K562 (cell line): ENCODE measurements at regions not wholly inside any gene's neighbourhood (a gene's known extent, or its start where the extent isn't known, plus 50 kb on each side); places are given as distances from the start of the nearest gene placed in this dataset.

Source experiments
- ARID1B ChIP-seq: fragments of 450-650 bp; IDR thresholded peaks from 2 replicates; pipeline ENCODE4 v1.6.1; 2016; ENCODE audit warnings: antibody characterized with exemption, mild to moderate bottlenecking, inconsistent platforms
- BRF1 ChIP-seq: IDR thresholded peaks from 3 replicates; pipeline ENCODE4 v1.6.1; 2011; ENCODE audit warnings: borderline replicate concordance, mild to moderate bottlenecking; ENCODE audit not compliant: insufficient read length; ENCODE audit errors: extremely low read depth
- DACH1 ChIP-seq: fragments of 450-650 bp; IDR thresholded peaks from 2 replicates; pipeline ENCODE4 v1.6.1; 2018; ENCODE audit not compliant: partially characterized antibody
- ETV6 ChIP-seq, 3 experiments: fragments of 150-350 bp in 1 of 3; sonication (generic) in 1 of 3; formaldehyde crosslinking in 1 of 3; IDR thresholded peaks; 2 replicates each; pipeline versions ENCODE4 v1.6.1 to v1.8.0; 2014 to 2022; ENCODE audit warnings: borderline replicate concordance in 2 of 3, low read depth in 2 of 3, antibody characterized with exemption in 1 of 3, low read length in 1 of 3, mild to moderate bottlenecking in 1 of 3, missing genetic modification reagents in 1 of 3
- FOXO4 ChIP-seq: fragments of 450-650 bp; formaldehyde crosslinking; IDR thresholded peaks from 2 replicates; pipeline ENCODE4 v1.4.0; 2020; ENCODE audit warnings: mild to moderate bottlenecking, moderate library complexity
- KAT8 ChIP-seq: fragments of 450-650 bp; IDR thresholded peaks from 2 replicates; pipeline ENCODE4 v1.6.1; 2016; ENCODE audit warnings: low read depth, mild to moderate bottlenecking
- SMAD2 ChIP-seq: fragments of 150-350 bp; IDR thresholded peaks from 2 replicates; pipeline ENCODE4 v1.6.1; 2014; ENCODE audit warnings: low read depth, mild to moderate bottlenecking, low read length
- TEAD2 ChIP-seq: fragments of 450-650 bp; IDR thresholded peaks from 2 replicates; pipeline ENCODE4 v1.6.1; 2016; ENCODE audit warnings: missing genetic modification characterization, control low read depth, missing compliant biosample characterization
- ZNF134 ChIP-seq: fragments of 250-450 bp; sonication (Bioruptor Pico); conservative IDR thresholded peaks from 2 replicates; pipeline ENCODE4 v1.4.0; 2020
- TF ChIP-seq, protein P1 (sequence below): fragments of 250-450 bp; sonication (Bioruptor Pico); IDR thresholded peaks from 2 replicates; pipeline ENCODE4 v1.5.0; 2020; ENCODE audit warnings: mild to moderate bottlenecking, borderline replicate concordance
- TF ChIP-seq, protein P2 (sequence below): fragments of 250-450 bp; sonication (Bioruptor Pico); IDR thresholded peaks from 2 replicates; pipeline ENCODE4 v1.4.0; 2020
- TF ChIP-seq, protein P3 (sequence below): fragments of 250-450 bp; sonication (Bioruptor Pico); IDR thresholded peaks from 2 replicates; pipeline ENCODE4 v1.4.0; 2020; ENCODE audit warnings: mild to moderate bottlenecking, moderate library complexity, borderline replicate concordance

- TF ChIP-seq, protein P1, sequence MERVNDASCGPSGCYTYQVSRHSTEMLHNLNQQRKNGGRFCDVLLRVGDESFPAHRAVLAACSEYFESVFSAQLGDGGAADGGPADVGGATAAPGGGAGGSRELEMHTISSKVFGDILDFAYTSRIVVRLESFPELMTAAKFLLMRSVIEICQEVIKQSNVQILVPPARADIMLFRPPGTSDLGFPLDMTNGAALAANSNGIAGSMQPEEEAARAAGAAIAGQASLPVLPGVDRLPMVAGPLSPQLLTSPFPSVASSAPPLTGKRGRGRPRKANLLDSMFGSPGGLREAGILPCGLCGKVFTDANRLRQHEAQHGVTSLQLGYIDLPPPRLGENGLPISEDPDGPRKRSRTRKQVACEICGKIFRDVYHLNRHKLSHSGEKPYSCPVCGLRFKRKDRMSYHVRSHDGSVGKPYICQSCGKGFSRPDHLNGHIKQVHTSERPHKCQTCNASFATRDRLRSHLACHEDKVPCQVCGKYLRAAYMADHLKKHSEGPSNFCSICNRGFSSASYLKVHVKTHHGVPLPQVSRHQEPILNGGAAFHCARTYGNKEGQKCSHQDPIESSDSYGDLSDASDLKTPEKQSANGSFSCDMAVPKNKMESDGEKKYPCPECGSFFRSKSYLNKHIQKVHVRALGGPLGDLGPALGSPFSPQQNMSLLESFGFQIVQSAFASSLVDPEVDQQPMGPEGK (CRISPR knock-in tag): no peak
- TF ChIP-seq FOXO4 (CRISPR knock-in tag) (no peak), SMAD2 (no peak), ARID1B (no peak), ETV6 (IDR thresholded peaks at IDR 0.05; ENCODE audit: borderline replicate concordance in 1 of 2, low read depth in 2 of 2, low read length in 1 of 2) (no peak), ETV6 (CRISPR knock-in tag; IDR thresholded peaks at IDR 0.05; ENCODE audit: borderline replicate concordance) (no peak), KAT8 (no peak), ZNF134 (CRISPR knock-in tag) (no peak), BRF1 (no peak), DACH1 (no peak), TEAD2 (tag) (no peak)
- TF ChIP-seq, protein P2, sequence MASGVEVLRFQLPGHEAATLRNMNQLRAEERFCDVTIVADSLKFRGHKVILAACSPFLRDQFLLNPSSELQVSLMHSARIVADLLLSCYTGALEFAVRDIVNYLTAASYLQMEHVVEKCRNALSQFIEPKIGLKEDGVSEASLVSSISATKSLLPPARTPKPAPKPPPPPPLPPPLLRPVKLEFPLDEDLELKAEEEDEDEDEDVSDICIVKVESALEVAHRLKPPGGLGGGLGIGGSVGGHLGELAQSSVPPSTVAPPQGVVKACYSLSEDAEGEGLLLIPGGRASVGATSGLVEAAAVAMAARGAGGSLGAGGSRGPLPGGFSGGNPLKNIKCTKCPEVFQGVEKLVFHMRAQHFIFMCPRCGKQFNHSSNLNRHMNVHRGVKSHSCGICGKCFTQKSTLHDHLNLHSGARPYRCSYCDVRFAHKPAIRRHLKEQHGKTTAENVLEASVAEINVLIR: no peak
- TF ChIP-seq, protein P3, sequence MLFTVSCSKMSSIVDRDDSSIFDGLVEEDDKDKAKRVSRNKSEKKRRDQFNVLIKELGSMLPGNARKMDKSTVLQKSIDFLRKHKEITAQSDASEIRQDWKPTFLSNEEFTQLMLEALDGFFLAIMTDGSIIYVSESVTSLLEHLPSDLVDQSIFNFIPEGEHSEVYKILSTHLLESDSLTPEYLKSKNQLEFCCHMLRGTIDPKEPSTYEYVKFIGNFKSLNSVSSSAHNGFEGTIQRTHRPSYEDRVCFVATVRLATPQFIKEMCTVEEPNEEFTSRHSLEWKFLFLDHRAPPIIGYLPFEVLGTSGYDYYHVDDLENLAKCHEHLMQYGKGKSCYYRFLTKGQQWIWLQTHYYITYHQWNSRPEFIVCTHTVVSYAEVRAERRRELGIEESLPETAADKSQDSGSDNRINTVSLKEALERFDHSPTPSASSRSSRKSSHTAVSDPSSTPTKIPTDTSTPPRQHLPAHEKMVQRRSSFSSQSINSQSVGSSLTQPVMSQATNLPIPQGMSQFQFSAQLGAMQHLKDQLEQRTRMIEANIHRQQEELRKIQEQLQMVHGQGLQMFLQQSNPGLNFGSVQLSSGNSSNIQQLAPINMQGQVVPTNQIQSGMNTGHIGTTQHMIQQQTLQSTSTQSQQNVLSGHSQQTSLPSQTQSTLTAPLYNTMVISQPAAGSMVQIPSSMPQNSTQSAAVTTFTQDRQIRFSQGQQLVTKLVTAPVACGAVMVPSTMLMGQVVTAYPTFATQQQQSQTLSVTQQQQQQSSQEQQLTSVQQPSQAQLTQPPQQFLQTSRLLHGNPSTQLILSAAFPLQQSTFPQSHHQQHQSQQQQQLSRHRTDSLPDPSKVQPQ (CRISPR knock-in tag): no peak
Observed at GRCh38 chr10:30782157-30782536, 152.6 kb upstream of the LYZL2 start (continued).
